ENCODE measurements at regions not wholly inside any gene's neighbourhood (a gene's known extent, or its start where the extent isn't known, plus 50 kb on each side); places are given as distances from the start of the nearest gene placed in this dataset.

DNA sequence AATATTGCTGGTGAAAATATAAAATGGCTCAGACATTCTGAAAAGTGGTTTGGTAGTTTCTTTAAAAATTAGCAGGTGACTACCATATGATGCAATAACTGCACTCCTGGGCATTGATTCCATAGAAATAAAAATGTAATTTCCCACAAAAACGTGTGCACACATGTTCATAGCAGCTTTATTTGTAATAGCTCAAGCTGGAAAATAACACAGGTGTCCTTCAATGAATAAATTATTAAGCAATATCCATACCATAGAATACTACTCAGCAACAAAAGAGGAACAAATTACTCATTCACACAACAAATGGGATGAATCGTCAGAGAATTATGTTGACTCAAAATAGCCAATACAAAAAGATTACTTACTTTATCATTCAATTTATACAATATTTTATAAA is 893.7 kb upstream of the SLIT2 start:
- TF ChIP-seq, protein P1, sequence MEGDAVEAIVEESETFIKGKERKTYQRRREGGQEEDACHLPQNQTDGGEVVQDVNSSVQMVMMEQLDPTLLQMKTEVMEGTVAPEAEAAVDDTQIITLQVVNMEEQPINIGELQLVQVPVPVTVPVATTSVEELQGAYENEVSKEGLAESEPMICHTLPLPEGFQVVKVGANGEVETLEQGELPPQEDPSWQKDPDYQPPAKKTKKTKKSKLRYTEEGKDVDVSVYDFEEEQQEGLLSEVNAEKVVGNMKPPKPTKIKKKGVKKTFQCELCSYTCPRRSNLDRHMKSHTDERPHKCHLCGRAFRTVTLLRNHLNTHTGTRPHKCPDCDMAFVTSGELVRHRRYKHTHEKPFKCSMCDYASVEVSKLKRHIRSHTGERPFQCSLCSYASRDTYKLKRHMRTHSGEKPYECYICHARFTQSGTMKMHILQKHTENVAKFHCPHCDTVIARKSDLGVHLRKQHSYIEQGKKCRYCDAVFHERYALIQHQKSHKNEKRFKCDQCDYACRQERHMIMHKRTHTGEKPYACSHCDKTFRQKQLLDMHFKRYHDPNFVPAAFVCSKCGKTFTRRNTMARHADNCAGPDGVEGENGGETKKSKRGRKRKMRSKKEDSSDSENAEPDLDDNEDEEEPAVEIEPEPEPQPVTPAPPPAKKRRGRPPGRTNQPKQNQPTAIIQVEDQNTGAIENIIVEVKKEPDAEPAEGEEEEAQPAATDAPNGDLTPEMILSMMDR (conservative IDR thresholded peaks at IDR 0.05), result no peak
- TF ChIP-seq EZH2 (IDR thresholded peaks at IDR 0.05; ENCODE audit: low read depth), result no peak

Data from PC-9 (cell line).